ENCODE measurements at regions not wholly inside any gene's neighbourhood (a gene's known extent, or its start where the extent isn't known, plus 50 kb on each side); places are given as distances from the start of the nearest gene placed in this dataset.

- no peak overlapping the region for H3K4me3 Mint-ChIP-seq
- peaks cover 11% of the 10 kb centered on the region for H3K4me1 Mint-ChIP-seq (ENCODE audit: unreplicated experiment)
- peaks cover under 1% of the 10 kb centered on the region for H3K27me3 Mint-ChIP-seq
Observed at GRCh38 chr7:50953303-50953702, 170.6 kb upstream of the GRB10 start.

DNA sequence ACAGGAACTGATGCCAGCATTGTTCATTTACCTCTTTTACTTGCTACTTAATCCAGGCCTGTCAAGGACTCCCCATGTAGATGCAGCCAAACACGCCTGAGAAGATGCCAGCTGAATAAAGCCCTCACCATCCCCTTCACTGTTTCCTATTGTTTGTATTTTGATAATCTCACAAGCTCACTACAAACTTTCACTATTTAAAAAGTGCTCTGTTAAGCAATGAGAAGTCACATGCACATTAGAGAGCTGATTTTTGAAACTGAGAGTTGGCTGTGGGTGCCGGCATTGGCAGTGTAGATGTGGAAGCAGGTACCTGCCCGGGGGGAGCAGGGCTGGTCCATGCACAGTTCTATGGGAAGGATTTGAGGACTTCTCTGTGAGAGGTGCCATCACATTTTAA, 169.8 kb upstream of the GRB10 start:
- Mint-ChIP-seq H3K27ac (no peak overlapping the region), H3K27me3 (peaks cover 2% of the 10 kb centered on the region), H3K4me1 (ENCODE audit: unreplicated experiment) (peaks cover 6% of the 10 kb centered on the region), H3K4me3 (no peak overlapping the region), H3K9me3 (peaks cover 5% of the 10 kb centered on the region), H3K36me3 (no peaks in the 10 kb centered on the region)
- TF ChIP-seq CTCF (conservative IDR thresholded peaks at IDR 0.05): no peak
- no peak for DNase-seq (ENCODE audit: extremely low spot score, unreplicated experiment)

More at GRCh38 chr7:50953303-50953702, 170.6 kb upstream of the GRB10 start:
- TF ChIP-seq CTCF (conservative IDR thresholded peaks at IDR 0.05): no peak
- DNase-seq (ENCODE audit: extremely low spot score, unreplicated experiment): no peak
- H3K9me3 Mint-ChIP-seq: peaks cover 5% of the 10 kb centered on the region
- H3K36me3 Mint-ChIP-seq: no peaks in the 10 kb centered on the region
- no peak overlapping the region for H3K27ac Mint-ChIP-seq

DNA sequence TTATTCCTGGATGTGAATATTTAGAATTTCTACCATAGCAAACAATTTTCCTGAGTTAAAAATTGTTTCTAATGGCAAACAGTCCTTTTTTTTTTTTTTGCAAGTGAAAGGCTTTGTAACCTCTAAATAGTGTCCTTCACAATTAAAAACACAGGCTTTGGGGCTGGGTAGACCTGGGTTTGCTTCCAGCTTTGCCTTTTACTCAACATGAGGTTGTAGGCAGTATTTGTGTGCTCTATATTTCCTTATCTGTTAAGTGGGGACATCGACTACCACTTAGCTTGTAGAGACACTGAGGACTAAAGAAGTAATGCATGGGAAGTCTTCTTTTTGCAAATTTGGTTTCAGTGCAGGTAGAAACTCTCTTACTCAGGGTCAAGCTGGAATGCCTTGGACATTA, 169.4 kb upstream of the GRB10 start:
- Mint-ChIP-seq H3K27ac (no peak overlapping the region), H3K27me3 (peaks cover 2% of the 10 kb centered on the region), H3K9me3 (peaks cover 5% of the 10 kb centered on the region), H3K4me3 (no peak overlapping the region), H3K36me3 (no peaks in the 10 kb centered on the region), H3K4me1 (ENCODE audit: unreplicated experiment) (peaks cover 3% of the 10 kb centered on the region)
- no peak for DNase-seq (ENCODE audit: extremely low spot score, unreplicated experiment)
- no peak for TF ChIP-seq CTCF (conservative IDR thresholded peaks at IDR 0.05)

- no peaks in the 10 kb centered on the region for H3K9me3 Mint-ChIP-seq
- no peak overlapping the region for H3K27ac Mint-ChIP-seq
- DNase-seq (ENCODE audit: extremely low spot score, unreplicated experiment): no peak
- H3K4me3 Mint-ChIP-seq: no peak overlapping the region
- TF ChIP-seq CTCF (conservative IDR thresholded peaks at IDR 0.05): no peak
- no peaks in the 10 kb centered on the region for H3K4me1 Mint-ChIP-seq (ENCODE audit: unreplicated experiment)
- peaks cover 2% of the 10 kb centered on the region for H3K27me3 Mint-ChIP-seq
- no peaks in the 10 kb centered on the region for H3K36me3 Mint-ChIP-seq
Observed at GRCh38 chr7:50943482-50943881, 160.8 kb upstream of the GRB10 start.

DNA sequence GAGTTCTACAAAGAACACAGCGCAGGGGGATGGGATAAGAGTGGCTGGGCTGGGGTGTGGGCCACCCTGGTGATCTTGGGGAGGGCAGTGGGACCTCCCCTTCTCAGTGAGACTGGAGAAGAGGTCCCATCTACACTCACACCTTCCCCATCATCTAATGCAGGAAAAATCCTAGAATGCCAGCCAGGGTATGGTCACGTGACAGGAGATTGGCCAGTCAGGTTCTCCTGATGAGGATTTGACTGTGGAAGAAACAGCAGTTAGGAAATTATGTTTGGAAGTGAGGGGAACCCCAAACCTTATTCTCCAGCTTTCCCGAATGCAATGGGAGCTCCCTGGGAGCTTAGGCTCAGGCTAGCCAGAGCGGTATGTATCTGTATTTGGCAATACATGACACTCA, 158.8 kb upstream of the GRB10 start:
- Mint-ChIP-seq H3K4me1 (ENCODE audit: unreplicated experiment) (no peaks in the 10 kb centered on the region), H3K27ac (no peak overlapping the region), H3K27me3 (no peaks in the 10 kb centered on the region), H3K4me3 (no peak overlapping the region), H3K9me3 (no peaks in the 10 kb centered on the region), H3K36me3 (no peaks in the 10 kb centered on the region)
- TF ChIP-seq CTCF (conservative IDR thresholded peaks at IDR 0.05): no peak
- no peak for DNase-seq (ENCODE audit: extremely low spot score, unreplicated experiment)

- Mint-ChIP-seq H3K9me3 (no peaks in the 10 kb centered on the region), H3K4me3 (no peak overlapping the region), H3K27me3 (no peaks in the 10 kb centered on the region), H3K27ac (no peak overlapping the region), H3K36me3 (no peaks in the 10 kb centered on the region), H3K4me1 (ENCODE audit: unreplicated experiment) (no peaks in the 10 kb centered on the region)
- DNase-seq (ENCODE audit: extremely low spot score, unreplicated experiment): no peak
- no peak for TF ChIP-seq CTCF (conservative IDR thresholded peaks at IDR 0.05)
Observed at GRCh38 chr7:50940621-50941020, 157.9 kb upstream of the GRB10 start.
